ENCODE measurements at regions not wholly inside any gene's neighbourhood (a gene's known extent, or its start where the extent isn't known, plus 50 kb on each side); places are given as distances from the start of the nearest gene placed in this dataset.

GRCh38 chr18:76570856-76571255 lies 75.8 kb upstream of the ZNF516 start:
- H3K14ac ChIP-seq (ENCODE audit: insufficient read length) = no peak overlapping the region
- FAIRE-seq = no peak
- H3K79me2 ChIP-seq (ENCODE audit: control insufficient read depth in 1 of 2, insufficient read depth in 2 of 2, low read length in 2 of 2) = no peaks in the 10 kb centered on the region
- no peak overlapping the region for H3K23ac ChIP-seq (ENCODE audit: insufficient read length)
- no peak overlapping the region for H3K9ac ChIP-seq (replicated peaks in 1 of 4; ENCODE audit: extremely low read depth in 1 of 4, low read depth in 3 of 4, low read length in 3 of 4)
- no peak overlapping the region for H2AFZ ChIP-seq (ENCODE audit: low read length)
- no peak overlapping the region for H3K27ac ChIP-seq (ENCODE audit: low read depth, low read length)
- H3K4me2 ChIP-seq (ENCODE audit: insufficient read depth in 1 of 2, low read depth in 2 of 2, low read length in 2 of 2) = no peak overlapping the region
- H4K91ac ChIP-seq (replicated peaks; ENCODE audit: insufficient read length, low read length) = no peak overlapping the region
- no peaks in the 10 kb centered on the region for H3K36me3 ChIP-seq (ENCODE audit: control insufficient read depth in 2 of 4, insufficient read depth in 4 of 4, low read length in 3 of 4)
- no peak overlapping the region for H3K4ac ChIP-seq (replicated peaks; ENCODE audit: insufficient read length, low read depth, low read length)
- DNase-seq (ENCODE audit: low read depth in 1 of 2, low spot score in 2 of 2) = peak in 1 of 2 experiments; percentile 13
- no peak overlapping the region for H2BK15ac ChIP-seq (ENCODE audit: low read length)
- no peaks in the 10 kb centered on the region for H3K27me3 ChIP-seq (replicated peaks in 1 of 4; ENCODE audit: control insufficient read depth in 3 of 4, extremely low read depth in 1 of 4, insufficient read depth in 3 of 4, low read length in 3 of 4)
- no peaks in the 10 kb centered on the region for H4K20me1 ChIP-seq (replicated peaks in 1 of 2; ENCODE audit: control insufficient read depth in 1 of 2, insufficient read depth in 2 of 2, low read length in 2 of 2)
- no peak overlapping the region for H3K4me3 ChIP-seq (ENCODE audit: extremely low read depth in 1 of 4, insufficient read depth in 2 of 4, low read depth in 3 of 4, low read length in 4 of 4)
- H4K8ac ChIP-seq (ENCODE audit: extremely low read depth, insufficient read depth, low read length) = no peak overlapping the region
- ChIA-PET CTCF (ENCODE audit: partially characterized antibody) (interaction anchor here (0.9 to 1.8 kb wide), 2 partner anchors 50 to 52 kb away, joined by 3 to 4 read pairs; no protein-coding TSS in a partner anchor), POLR2A (ENCODE audit: partially characterized antibody) (no interaction called here)
- H2AK5ac ChIP-seq (ENCODE audit: low read depth, low read length) = no peak overlapping the region
- no peak overlapping the region for H4K5ac ChIP-seq (ENCODE audit: insufficient read length, low read depth, low read length)
- no peak overlapping the region for H2BK20ac ChIP-seq (ENCODE audit: low read length)
- H2BK5ac ChIP-seq (ENCODE audit: low read depth, low read length) = no peak overlapping the region
- TF ChIP-seq ATF2 (IDR thresholded peaks at IDR 0.05; ENCODE audit: low read length) (no peak), SP4 (IDR thresholded peaks at IDR 0.05; ENCODE audit: low read length) (no peak), NANOG (IDR thresholded peaks at IDR 0.05; ENCODE audit: insufficient read depth, low read depth, low read length, poor library complexity, severe bottlenecking) (no peak), KDM1A (IDR thresholded peaks at IDR 0.05; ENCODE audit: borderline replicate concordance, low read length) (no peak)
- H3K56ac ChIP-seq (replicated peaks; ENCODE audit: insufficient read length, low read depth, low read length) = no peak overlapping the region
- no peak overlapping the region for H2BK12ac ChIP-seq (ENCODE audit: low read depth, low read length)
- H2BK120ac ChIP-seq (replicated peaks; ENCODE audit: low read depth, low read length) = no peak overlapping the region
- H3K79me1 ChIP-seq (ENCODE audit: low read depth, low read length) = no peaks in the 10 kb centered on the region
- no peaks in the 10 kb centered on the region for H3K23me2 ChIP-seq (ENCODE audit: low read depth, low read length)
- peaks cover 0 to 3% (median under 1%) of the 10 kb centered on the region in 4 experiments; a peak in 4 of 7 replicates for H3K4me1 ChIP-seq (replicated peaks in 1 of 4; ENCODE audit: control insufficient read depth in 3 of 4, insufficient read depth in 4 of 4, low read length in 3 of 4)
- H3K9me3 ChIP-seq (ENCODE audit: insufficient read depth in 2 of 2, low read depth in 1 of 2, low read length in 1 of 2) = no peaks in the 10 kb centered on the region
- 96% methylated on average over 3 of the region's 3 CpGs; no CpG with 5 or more reads in 1 of the 2 experiments for WGBS, 2 experiments (ENCODE audit: extremely low coverage in 1 of 2, insufficient coverage in 1 of 2, insufficient read length in 1 of 2, insufficient replicate concordance in 2 of 2, low coverage in 1 of 2, low lambda C conversion rate in 2 of 2, missing lambda C conversion rate in 1 of 2)
- no peak overlapping the region for H3K18ac ChIP-seq (ENCODE audit: extremely low read depth, low read length)

All from H1 (cell line).